Activated CD4-positive, alpha-beta T cell treated with anti-CD3 and anti-CD28 coated beads, Interleukin-10, Interleukin-2, amounts not matched to agents 100 ng/mL and 50 ng/mL, durations not matched to agents 16 hours and 8 hours (primary cell): ENCODE measurements at regions not wholly inside any gene's neighbourhood (a gene's known extent, or its start where the extent isn't known, plus 50 kb on each side); places are given as distances from the start of the nearest gene placed in this dataset.
"Not testable (repeated sequence)": the region's sequence is repeated elsewhere in the genome, so short reads cannot be mapped to it uniquely, and the experiment has no call there.

Experiments used
- DNase-seq: peaks from one replicate; pipeline ENCODE4 v3.0.0-alpha.2; 2020

GRCh38 chr9:103068753-103069152 lies 73.6 kb downstream of the CYLC2 start:
- DNase-seq: no peak

- DNase-seq: no peak
Measured at GRCh38 chr9:103078581-103078980, 83.4 kb downstream of the CYLC2 start.

GRCh38 chr9:103082494-103082893 lies 87.4 kb downstream of the CYLC2 start:
- DNase-seq: no peak

- no peak for DNase-seq
Measured at GRCh38 chr9:103089357-103089756, 94.2 kb downstream of the CYLC2 start.

- no peak for DNase-seq
Measured at GRCh38 chr9:103104101-103104500, 109.0 kb downstream of the CYLC2 start.

- DNase-seq: no peak
Measured at GRCh38 chr9:103116246-103116645, 121.1 kb downstream of the CYLC2 start.

- DNase-seq: no peak
Measured at GRCh38 chr9:103126494-103126893, 131.4 kb downstream of the CYLC2 start.

- DNase-seq: no peak
Measured at GRCh38 chr9:103139891-103140290, 144.8 kb downstream of the CYLC2 start.

- DNase-seq: no peak
Measured at GRCh38 chr9:103152473-103152872, 157.3 kb downstream of the CYLC2 start.

- no peak for DNase-seq
Measured at GRCh38 chr9:103167530-103167929, 172.4 kb downstream of the CYLC2 start.

GRCh38 chr9:103168254-103168653 lies 173.1 kb downstream of the CYLC2 start:
- no peak for DNase-seq

- no peak for DNase-seq
Measured at GRCh38 chr9:103169798-103170197, 174.7 kb downstream of the CYLC2 start.

- DNase-seq: no peak
Measured at GRCh38 chr9:103183701-103184171, 188.6 kb downstream of the CYLC2 start.

- DNase-seq: no peak
Measured at GRCh38 chr9:103186959-103187358, 191.8 kb downstream of the CYLC2 start.

- DNase-seq: no peak
Measured at GRCh38 chr9:103188781-103189350, 193.7 kb downstream of the CYLC2 start.

- DNase-seq: no peak
Measured at GRCh38 chr9:103193992-103194391, 198.9 kb downstream of the CYLC2 start.

- peak; percentile 0 for DNase-seq
Measured at GRCh38 chr9:103203172-103203571, 208.0 kb downstream of the CYLC2 start.

GRCh38 chr9:103205881-103206585 lies 210.9 kb downstream of the CYLC2 start:
- not testable (repeated sequence) for DNase-seq

GRCh38 chr9:103210607-103211006 lies 215.5 kb downstream of the CYLC2 start:
- DNase-seq: no peak

- no peak for DNase-seq
Measured at GRCh38 chr9:103215197-103215596, 220.1 kb downstream of the CYLC2 start.

GRCh38 chr9:103225702-103226646 lies 230.8 kb downstream of the CYLC2 start:
- no peak for DNase-seq

GRCh38 chr9:103226647-103227013 lies 231.5 kb downstream of the CYLC2 start:
- DNase-seq: no peak

GRCh38 chr9:103237571-103238109 lies 242.5 kb downstream of the CYLC2 start:
- not testable (repeated sequence) for DNase-seq
